Fibroblast of skin of abdomen (primary cell): ENCODE measurements at regions not wholly inside any gene's neighbourhood (a gene's known extent, or its start where the extent isn't known, plus 50 kb on each side); places are given as distances from the start of the nearest gene placed in this dataset.

Source experiments
- DNase-seq: peaks from one replicate; pipeline ENCODE4 v3.0.0-alpha.2; 2013

DNA sequence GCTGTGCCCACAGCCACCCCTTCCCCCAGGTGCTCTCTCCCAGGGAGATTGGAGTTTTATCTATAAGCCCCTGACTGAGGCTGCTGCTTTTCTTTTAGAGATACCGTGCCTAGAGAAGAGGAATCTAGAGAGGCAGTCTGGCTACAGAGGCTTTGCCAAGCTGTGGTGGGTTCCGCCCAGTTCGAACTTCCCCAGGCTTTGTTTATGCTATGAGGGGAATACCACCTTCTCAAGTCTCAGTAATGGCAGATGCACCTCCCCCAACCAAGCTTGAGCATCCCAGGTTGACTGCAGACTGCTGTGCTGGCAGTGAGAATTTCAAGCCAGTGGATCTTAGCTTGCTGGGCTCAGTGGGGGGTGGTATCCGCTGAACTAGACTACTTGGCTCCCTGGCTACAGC is 157.4 kb downstream of the CAAP1 start:
- no peak for DNase-seq

DNA sequence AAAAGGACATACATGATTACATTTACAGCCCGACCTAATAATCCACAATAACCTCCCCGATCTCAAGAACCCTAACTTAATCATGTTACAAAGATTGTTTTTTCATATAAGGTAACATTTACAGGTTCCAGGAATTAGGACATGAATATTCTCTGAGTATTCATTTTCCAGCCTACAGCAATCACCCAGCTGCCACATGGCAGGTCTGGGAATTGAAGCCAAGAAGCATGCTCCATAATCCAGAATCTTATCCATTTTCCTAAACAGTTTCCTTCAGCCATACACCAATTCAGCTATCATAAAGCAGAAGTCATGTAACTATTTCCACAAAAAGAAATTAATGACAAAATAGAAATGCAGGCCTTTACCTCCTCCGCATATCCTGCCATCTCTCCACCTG is 163.4 kb downstream of the CAAP1 start:
- DNase-seq: no peak

DNA sequence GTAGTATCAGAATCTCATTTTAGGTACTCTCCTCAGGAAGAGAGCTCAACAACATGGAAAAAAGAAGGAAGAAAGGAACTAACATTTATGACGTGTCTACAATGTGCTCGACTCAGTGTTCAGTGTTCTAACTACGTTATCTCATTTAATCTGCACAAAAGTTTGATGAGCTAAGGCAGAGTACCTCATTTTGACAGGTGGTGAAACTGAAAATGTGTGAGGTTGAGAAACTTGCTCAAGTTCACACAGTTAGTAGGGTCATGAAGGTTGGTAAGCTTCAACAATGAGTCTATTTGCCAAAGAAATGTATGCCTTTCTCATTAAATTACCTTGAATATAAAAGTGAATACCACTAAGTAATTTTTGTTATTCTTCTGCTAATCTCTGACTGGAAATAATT is 165.1 kb downstream of the CAAP1 start:
- no peak for DNase-seq

DNA sequence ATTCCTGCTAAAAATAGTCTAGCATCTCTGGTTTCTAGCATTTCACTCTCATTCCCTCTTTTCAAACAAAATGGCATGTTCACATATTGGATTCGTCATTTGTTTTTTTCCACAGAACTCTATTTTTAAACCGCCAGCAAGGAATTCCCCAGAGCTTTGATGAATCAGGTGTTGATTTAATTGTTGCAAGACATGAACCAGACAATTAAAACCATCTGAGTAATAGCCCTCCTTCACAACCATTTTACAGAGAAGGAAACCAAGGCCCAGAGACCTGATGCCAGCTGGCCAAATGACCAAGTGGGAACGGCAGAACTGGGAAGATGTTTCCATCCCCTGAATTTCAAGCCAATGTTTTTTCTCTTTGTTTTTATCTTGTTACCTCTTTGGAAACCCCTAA is 167.0 kb downstream of the CAAP1 start:
- DNase-seq: peak; percentile 18

DNA sequence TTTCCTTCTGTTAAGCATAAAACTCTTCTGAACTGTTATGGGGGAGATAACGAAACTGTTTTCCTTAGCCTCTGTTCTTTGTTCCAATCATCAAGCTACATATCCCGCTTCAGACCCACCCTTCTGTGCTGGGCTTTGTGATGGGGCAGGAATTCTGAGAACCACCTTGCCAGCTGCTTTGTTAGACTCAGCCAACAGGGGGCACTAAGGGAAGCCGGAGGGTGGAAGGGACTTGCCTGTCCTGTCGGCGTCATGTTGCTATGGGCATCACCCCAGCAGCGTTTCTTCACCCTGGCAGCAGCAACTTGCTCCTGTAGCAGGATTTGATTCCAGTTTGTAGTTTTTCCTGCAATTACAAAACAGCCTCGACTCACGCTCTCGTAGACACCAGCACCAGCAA is 169.1 kb downstream of the CAAP1 start:
- DNase-seq: no peak

DNA sequence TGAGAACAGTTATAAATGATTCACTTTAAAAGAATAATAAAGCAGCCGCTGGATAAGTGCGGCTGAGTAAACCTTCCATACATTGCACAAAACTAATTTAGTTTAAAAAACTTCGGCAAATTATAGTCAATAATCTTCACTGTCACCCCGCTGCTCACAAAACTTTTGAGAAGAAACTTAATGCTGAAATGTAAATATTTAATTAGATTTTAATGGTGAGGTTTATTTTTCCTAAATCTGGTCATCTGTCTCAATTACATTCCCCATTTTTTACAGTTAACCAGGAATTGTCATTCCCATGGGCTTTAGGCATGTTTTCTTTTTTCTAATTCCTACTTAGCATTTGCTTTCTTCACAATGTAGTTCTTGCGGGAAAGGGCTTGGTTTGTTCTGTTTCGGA is 169.8 kb downstream of the CAAP1 start:
- DNase-seq: no peak

DNA sequence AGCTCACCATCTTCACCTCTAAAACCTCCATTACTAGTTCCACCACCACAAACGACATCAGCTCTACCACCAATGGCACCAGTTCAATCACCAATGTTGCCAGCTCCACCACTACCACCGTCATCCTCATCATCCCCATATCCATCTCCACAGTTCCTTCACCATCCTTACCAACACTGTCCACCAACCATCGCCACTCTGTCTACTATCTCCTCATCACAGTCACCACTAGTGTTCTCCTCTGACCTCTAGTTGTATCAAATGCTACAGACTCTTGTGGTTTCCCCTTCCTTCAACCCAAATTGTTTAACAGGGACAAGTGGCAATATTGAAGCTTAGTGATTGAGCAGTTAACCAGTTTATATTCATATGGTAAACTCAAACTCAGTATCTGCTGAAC is 182.6 kb downstream of the CAAP1 start:
- no peak for DNase-seq

DNA sequence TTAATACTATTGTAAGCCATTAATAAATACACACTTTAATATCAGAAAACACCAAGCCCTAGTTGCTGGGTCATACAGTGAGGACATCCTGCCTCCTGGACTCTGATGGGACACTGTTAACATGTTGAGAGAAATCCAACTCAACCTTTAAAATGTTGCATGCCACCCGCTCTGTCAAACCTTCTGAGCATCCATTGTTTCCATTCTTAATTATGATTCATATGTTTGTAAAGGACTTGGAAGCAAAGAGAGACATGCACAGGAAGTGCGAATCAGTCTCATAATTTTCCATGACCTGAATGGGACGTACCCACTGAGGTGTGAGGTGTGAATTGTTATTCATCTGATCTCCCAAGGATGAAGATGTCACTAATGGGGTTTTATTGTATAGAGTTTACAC is 186.4 kb downstream of the CAAP1 start:
- no peak for DNase-seq

DNA sequence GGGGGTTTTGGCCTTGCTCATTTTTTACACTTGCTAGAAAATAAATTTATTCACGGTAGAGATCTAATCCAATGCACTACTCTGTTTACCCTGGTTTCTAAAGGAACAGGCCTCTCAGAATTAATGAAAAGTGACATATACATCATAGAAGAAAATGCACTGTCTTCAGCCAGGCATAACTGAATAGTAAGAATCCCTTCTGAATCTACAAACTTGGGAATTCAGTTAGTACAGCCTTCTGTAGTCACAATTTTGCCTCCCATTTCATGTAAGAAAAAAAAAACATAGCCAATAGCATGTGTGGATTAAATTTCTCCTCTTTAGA is 197.3 kb downstream of the CAAP1 start:
- no peak for DNase-seq

DNA sequence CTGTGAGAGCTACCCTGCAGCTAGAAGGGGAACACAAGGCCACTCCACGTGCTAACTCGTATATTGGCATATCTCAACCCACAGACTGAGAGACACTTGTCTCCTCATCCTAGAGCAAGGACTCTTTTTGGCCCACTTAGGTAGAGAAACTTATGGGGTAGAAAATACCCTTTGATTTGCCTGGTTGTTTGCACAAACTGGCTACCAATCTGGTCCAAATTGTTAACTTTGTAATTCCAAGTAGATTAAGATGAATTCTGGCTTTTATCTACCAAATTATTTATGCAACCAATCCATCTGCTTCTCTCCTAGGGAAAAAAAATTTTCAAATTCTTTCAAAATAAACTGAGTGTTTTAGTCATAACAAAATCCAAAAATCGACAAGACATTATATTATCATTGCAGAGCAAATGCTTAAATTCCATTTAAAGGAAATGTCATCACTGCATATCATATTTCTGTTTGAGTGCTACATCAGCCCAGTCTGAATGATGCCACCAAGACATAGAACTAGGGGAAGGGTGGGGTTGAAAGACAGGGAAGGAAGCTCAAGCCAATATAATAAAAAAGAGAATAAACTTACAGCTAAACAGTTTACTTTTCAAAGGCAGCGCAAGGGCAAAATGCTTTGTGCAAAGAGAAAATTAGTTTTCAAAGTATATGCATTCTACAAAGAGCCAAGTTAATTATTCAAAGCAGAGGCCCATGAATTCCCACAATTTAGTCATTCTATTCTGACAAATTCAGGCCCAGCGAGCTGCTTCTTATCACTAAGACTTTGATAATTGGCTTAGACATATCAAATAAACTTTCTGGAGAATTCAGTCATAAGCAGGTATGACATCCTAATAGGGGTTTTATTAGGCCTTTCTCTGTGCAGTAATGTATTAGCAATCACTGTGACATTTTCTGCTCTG is 198.0 kb downstream of the CAAP1 start:
- no peak for DNase-seq

DNA sequence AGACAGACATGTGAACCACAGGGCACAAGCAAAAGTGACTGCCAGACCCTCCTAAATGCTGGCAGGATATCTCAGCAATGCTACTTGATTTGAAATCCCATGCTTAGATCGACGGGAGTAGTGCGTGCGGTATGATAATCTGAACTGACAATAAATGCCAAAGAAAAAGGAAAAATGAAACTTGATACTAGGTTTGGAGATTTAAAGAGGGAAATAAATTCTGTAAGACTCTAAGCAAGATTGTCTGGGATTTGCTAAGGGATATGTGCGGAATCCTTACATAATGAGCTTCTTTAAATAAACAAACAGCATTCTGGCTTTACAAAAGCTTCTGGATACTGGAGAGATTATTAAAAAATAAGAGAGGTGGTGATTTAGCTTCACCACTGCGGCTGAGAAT is 203.6 kb downstream of the CAAP1 start:
- no peak for DNase-seq

DNA sequence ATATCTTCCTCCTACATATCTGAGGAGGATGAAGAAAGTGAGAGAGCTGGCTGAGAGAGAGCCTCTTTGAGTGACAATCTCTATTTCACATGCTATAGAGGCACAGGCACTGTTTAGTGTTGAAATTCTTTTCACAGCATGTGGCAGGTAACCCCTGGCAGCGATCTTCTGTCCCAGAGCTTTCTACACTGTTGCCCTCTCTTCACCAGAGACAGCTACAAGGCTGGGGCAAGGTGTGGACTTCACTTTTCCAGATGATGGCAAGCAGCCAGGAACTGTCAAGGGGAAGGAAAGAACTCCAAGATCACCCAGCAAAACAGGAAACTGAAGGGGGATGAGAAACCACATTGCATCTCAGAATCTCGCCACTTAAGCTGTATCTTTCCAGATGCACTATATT is 205.2 kb downstream of the CAAP1 start:
- DNase-seq: peak; percentile 2

DNA sequence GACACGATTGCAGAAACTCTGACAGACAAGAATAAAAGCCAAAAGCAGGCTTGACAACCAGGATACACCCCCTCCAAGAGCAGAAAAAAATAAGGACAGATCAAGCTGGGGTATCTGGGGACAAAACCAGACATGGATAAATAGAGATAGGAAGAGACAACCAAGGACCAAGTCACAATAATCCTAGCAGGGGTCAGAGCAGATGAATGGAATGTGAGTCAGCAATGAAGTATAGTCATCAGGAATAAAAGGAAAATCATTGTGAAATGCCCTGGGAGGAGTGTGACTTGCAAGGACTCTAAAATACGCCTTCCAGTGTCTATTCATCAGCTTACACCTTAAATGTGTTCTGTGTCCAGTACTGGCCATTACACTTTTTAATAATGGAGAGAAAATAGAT is 206.8 kb downstream of the CAAP1 start:
- no peak for DNase-seq

DNA sequence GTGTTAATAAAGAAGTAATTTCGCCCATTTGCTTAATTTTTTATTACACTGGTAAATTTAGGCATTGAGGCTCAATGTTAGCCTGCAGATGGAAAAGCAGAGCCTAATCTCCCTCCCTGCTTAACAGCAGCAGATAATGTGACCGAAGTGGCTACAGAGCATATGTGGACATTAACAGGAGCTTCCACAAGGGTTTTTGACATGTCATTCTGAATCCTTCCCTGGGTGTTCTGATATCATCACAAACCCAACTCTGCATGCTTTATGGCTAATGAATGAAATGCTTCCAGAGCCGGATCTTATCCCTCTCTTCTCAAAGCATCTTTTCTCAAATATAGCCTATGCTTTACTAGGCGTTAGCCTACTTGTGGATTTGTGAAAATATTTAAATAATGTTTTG is 208.6 kb downstream of the CAAP1 start:
- no peak for DNase-seq

DNA sequence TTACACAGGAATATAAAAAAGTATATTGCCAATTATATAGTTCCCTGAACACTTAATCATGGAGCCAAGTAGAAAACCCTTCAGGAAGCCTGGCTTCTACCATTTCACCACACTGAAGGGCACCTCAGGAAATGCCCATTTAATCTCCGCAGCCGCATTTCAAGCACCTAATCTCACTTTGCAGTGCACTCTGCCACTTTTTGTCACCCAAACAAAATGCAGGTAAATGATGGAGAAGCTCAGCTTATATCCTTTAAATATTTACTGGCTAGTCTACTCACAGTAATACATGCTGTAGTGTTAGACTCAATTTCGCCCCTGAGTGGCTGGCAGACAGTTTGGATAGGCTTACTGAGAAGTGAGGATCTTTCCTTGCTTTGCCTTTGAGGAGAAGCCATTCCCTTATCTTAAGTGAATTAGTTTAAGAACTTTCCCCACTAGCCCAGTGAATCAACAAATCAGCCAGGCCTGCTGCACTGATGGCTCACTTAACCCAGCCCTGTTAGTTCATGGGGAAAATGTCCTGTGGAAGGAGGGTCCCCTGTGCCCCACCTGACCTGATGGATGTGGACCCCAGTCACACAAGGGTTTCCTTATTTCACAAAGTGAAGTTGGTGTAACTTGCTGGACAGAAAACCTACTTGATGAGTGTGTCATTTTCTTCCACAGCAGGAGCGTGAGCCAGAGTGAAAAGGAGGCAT is 209.7 kb downstream of the CAAP1 start:
- DNase-seq: no peak

DNA sequence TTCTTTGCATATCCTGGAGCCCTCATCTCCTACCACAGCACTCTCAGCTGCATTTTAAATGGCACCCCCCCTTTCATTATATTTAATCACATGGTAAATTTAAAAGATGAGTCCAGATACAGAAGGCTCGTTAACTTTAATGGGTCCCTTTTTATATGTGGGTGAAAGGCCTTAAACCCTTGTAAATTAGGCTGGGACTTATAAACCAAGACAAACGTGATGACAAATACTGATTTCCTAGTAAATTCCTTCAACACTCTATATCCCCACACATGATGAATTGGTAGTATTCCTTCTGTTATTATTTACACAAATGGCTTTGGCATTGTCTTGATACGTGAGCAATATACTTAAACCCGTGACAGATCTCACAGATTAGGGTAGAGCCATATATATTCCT is 210.6 kb downstream of the CAAP1 start:
- DNase-seq: no peak

DNA sequence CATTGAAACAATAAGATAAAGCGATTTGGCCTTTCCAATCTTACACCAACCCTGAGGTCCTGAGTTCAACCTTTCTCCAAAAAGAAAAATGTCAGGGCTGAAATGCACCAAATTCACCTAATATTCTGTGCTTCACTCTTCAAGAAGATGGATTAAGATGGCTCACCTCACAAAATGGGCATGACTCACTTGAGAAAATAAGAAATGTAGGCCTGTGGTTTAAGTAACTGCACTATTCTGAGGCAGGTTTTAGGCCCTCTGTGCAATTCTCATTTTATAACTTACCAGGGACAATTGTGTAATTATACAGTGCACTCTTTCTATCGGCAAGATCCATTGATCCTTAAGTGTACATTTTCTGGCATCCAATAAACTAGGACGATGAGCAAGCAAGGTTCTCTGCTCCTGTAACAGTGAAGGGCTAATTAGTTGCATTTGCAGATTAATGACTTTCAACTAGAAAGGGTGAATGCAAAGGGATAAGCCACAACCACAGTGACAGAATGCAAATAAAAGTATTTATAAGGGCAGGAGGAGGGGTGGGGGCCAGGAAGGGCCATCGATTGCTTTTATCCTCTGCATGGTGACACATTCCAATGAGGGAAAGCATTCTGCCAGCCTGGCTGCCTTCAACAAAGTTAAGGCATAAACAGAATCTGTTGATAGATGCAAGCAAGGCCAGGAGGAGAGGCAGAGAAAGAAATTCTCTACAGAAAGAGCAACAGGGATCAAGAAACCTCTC is 214.5 kb downstream of the CAAP1 start:
- no peak for DNase-seq

DNA sequence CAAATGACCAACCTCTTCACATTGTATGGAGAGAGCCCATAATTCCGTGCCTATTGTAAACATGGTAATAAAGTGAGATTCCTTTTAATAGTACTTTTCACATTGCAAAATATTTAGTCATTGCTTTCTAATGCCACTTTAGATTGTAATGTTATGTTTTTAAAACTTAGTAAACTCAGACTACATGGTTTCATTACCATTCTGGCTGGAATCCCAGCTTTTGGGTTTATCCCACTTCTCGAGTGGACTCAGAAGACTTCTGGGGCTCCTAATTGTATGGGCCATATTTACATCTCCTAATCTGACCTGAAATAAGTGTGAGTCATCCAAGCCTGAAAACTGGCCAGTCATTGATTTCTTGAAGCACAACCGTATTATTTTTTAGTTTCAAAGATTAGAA is 217.6 kb downstream of the CAAP1 start:
- no peak for DNase-seq

DNA sequence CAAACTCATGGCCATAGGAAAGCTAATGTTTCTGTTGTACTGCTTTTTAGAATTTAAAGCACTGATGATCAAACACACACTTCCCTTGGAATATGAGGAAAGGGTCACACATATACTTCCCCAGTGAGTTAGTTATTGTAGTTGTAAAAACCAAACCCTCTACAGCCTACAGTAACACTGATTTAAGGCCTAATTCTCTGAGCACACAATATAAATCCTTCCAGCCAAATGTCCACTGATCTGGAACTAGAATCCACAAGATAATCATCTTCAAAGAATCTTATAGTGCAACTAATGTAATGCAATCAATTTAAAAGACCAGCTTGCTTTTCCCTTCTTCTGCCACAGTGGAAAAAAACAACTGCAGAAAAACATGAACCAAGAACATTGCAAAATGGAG is 219.3 kb downstream of the CAAP1 start:
- DNase-seq: no peak

DNA sequence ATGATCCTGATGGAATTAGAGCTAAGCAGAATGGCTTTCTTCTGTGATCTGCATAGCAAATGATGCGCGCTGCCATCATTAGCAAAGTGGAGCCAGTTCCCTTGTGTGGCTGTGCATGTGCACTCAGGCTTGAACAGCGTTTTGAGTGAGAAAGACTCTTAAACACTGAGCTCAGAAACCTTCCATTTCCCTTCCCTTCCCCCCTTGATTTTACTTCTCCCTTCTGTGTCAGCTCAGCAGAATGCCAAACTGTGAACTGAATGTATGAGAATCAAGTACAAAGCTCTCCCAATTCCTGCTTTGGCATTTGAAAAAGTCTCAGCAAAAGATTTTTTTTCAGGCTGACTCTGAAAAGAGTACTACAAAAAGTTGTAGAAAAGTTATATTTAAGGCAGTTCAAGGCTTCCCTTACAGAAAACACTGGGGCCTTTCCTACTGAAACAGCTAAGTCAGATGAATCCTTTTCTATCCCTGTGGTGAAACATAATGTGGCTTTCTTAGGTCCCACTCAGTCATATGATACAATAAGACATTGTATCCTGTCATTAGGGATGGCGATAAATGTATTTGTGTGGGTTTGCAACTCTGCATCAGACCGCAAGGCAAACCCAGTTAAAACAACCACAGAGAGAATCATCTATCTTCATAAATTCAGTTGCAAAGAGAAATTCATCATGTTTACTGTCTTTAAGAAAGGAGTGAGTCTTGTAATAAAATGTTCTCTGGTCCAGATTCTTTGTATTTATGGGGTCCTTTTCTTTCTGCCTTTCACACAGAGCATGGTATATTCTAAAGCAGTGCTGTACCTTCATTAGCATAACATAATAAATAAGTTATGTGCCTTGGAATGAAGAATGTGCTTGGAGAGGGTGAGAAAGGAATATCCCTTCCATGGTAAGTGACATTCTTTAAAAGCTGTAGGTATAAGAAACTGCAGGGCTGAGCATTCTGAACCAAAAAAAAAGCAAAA is 222.6 kb downstream of the CAAP1 start:
- no peak for DNase-seq

DNA sequence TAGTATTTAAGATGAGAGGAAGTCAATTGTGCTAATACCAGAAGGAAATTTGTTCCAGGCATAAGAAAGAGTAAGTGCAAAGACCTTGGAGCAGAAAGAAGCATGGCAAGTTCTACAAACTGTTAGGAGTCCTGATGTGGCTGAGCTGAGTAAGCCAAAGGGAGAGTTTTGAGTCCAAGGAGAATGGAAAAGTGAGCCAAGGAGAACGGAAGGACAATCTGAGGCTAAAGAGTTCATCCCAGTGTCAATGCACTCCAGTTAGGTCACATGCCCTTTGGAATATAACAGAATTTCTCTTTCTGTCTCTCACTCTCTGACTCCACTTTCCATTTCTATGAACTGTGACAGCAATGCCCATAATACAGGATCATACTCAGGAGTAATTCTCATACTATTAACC is 224.7 kb downstream of the CAAP1 start:
- DNase-seq: no peak

DNA sequence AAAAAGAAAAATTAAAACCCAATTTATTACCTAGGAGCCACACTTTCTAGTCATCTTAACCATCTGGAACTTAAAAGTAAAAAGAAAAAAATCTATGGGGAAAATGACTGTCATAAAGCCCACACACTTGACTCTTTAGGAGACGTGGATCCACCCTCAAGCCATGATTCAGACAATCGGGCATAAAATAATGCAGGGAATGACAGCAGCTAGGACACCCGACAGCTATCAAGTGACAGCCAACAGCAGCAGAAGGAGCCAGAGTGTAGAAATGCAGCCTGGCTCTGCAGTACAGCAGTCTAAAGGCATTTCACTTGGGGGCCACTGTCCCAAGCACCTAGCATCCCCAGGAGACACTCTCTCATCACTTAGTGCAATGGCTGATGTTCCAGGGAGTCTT is 226.9 kb downstream of the CAAP1 start:
- DNase-seq: no peak
